Sigmoid colon (tissue), 6 donors: ENCODE measurements at regions not wholly inside any gene's neighbourhood (a gene's known extent, or its start where the extent isn't known, plus 50 kb on each side); places are given as distances from the start of the nearest gene placed in this dataset.
A peak's percentile ranks its signal among the peaks of the same experiment; 100 is the strongest.

Source experiments
- DNase-seq: peaks from one replicate; pipeline ENCODE4 v3.0.0-alpha.2; 2019
- H3K27ac ChIP-seq, 4 donors: fragments of 200-600 bp; sonication (generic); one replicate each; pipeline ENCODE4 v1.5.1; 2016 to 2019; ENCODE audit warnings: mild to moderate bottlenecking in 1 of 4
- H3K27me3 ChIP-seq, 3 donors: fragments of 200-600 bp; sonication (generic); one replicate each; pipeline ENCODE4 v1.5.1; 2019; ENCODE audit warnings: mild to moderate bottlenecking in 1 of 3
- H3K36me3 ChIP-seq, 4 donors: fragments of 200-600 bp; sonication (generic); one replicate each; pipeline ENCODE4 v1.5.1; 2016 to 2019
- H3K4me1 ChIP-seq, 4 donors: fragments of 200-600 bp; sonication (generic); one replicate each; pipeline ENCODE4 v1.5.1; 2017 to 2019
- H3K4me3 ChIP-seq, 4 donors: fragments of 200-600 bp; sonication (generic); one replicate each; pipeline ENCODE4 v1.5.1; 2017 to 2019; ENCODE audit warnings: mild to moderate bottlenecking in 2 of 4, moderate library complexity in 1 of 4
- H3K9me3 ChIP-seq, 4 donors: fragments of 200-600 bp in 3 of 4; sonication (generic) in 3 of 4; one replicate each; pipeline versions ENCODE4 v1.5.1 to v1.6.1; 2013 to 2019
- CTCF ChIP-seq, 4 experiments: fragments of 450-650 bp in 3 of 4; fragments of 200-600 bp in 1 of 4; IDR thresholded peaks; one replicate each; pipeline ENCODE4 v1.5.1; 2016 to 2019; ENCODE audit warnings: antibody characterized with exemption in 4 of 4, mild to moderate bottlenecking in 3 of 4, moderate library complexity in 2 of 4
- EP300 ChIP-seq, 4 donors: sonication (generic); formaldehyde crosslinking; IDR thresholded peaks; one replicate each; pipeline ENCODE4 v1.6.1; 2017; ENCODE audit warnings: antibody characterized with exemption in 4 of 4
- POLR2A ChIP-seq, 2 donors: fragments of 450-650 bp; IDR thresholded peaks; one replicate each; pipeline ENCODE4 v1.6.1; 2016; ENCODE audit warnings: antibody characterized with exemption in 2 of 2, mild to moderate bottlenecking in 2 of 2, moderate library complexity in 2 of 2
- POLR2AphosphoS5 ChIP-seq, 4 donors: sonication (generic); formaldehyde crosslinking; IDR thresholded peaks; one replicate each; pipeline ENCODE4 v1.6.1; 2017; ENCODE audit warnings: antibody characterized with exemption in 4 of 4
- WGBS, 2 donors: extraction: QIAGEN DNeasy Blood & Tissue Kit; methylation state at CpG; one replicate each; pipeline ENCODE4 v1.1.7; 2013; 5-methylcytosine and 5-hydroxymethylcytosine counted together
- intact Hi-C: fragments of 100-400 bp; cut with DNase I; formaldehyde crosslinking; loops from one replicate; pipeline ENCODE4 v1.15.1; 2023
- donor health status: healthy with polysubstance abuse.
- donor health status: healthy.

DNA sequence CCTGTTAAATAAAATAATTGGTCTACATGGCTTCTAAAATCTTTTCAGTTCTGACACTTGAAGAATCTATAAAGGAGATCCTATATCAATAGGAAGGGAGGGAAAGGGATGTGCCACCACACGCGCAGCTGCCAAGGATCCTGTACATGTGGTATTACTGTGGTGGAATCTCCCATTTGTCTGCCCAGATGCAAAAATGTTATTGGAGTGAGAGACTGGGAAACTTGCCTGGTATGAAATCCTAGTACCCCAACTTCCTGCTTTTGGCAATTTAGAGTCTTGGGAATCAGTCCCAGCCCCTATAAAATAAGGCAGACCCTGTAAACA is 81.9 kb upstream of the PICALM start:
- no peak for DNase-seq
- Histone ChIP-seq H3K9me3 (no peaks in the 10 kb centered on the region), H3K4me1 (peaks cover 0 to 36% (median 30%) of the 10 kb centered on the region in 4 donors), H3K36me3 (no peaks in the 10 kb centered on the region), H3K27ac (peak overlapping the region; percentile 71 to 79 (median 74)), H3K4me3 (no peak overlapping the region), H3K27me3 (no peaks in the 10 kb centered on the region)
- TF ChIP-seq POLR2A (IDR thresholded peaks at IDR 0.05) (no peak), CTCF (IDR thresholded peaks at IDR 0.05) (no peak), EP300 (IDR thresholded peaks at IDR 0.05) (no peak), POLR2AphosphoS5 (IDR thresholded peaks at IDR 0.05) (no peak)
- intact Hi-C loops, result no loop called here
- WGBS, 2 donors, result 65 to 95% methylated on average over 2 of the region's 2 CpGs

- no peaks in the 10 kb centered on the region for H3K27me3 ChIP-seq
- peak overlapping the region in 2 of 4 donors; percentile 77 to 79 for H3K27ac ChIP-seq
- intact Hi-C loops, result no loop called here
- H3K4me3 ChIP-seq, result no peak overlapping the region
- WGBS, 2 donors, result 75 to 83% methylated on average over 2 of the region's 2 CpGs
- no peak for TF ChIP-seq CTCF (IDR thresholded peaks at IDR 0.05)
- no peak for TF ChIP-seq POLR2A (IDR thresholded peaks at IDR 0.05)
- no peak for TF ChIP-seq POLR2AphosphoS5 (IDR thresholded peaks at IDR 0.05)
- no peak for TF ChIP-seq EP300 (IDR thresholded peaks at IDR 0.05)
- no peaks in the 10 kb centered on the region for H3K36me3 ChIP-seq
- no peak for DNase-seq
- peaks cover 0 to 36% (median 30%) of the 10 kb centered on the region in 4 donors for H3K4me1 ChIP-seq
- H3K9me3 ChIP-seq, result no peaks in the 10 kb centered on the region
These were observed 80.9 kb upstream of the PICALM start for GRCh38 chr11:86149792-86150191.

DNA sequence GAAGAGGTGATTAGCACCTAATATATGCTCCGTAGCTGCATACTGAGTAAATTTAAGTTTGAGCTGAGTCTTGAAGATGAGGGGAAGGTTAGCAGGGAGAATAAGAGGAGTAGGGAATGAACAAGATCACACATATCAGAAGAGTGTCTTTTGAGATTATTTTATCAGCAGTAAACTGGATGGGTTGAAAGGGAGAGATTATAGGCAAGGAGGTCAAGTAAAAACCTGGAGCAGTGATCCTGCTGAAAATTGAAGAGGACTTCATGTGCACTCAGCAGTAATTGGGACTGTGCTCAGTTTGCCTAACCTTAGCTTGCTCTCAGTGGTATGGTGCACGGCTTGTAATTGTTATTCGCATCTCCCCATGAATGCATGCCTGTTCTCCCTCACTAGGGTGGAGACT is 79.5 kb upstream of the PICALM start:
- no peak for TF ChIP-seq POLR2A (IDR thresholded peaks at IDR 0.05)
- no peak for TF ChIP-seq EP300 (IDR thresholded peaks at IDR 0.05)
- TF ChIP-seq CTCF (IDR thresholded peaks at IDR 0.05), result no peak
- Histone ChIP-seq H3K4me1 (peaks cover 0 to 36% (median 30%) of the 10 kb centered on the region in 4 donors), H3K36me3 (no peaks in the 10 kb centered on the region), H3K4me3 (no peak overlapping the region), H3K27ac (no peak overlapping the region), H3K9me3 (no peaks in the 10 kb centered on the region), H3K27me3 (no peaks in the 10 kb centered on the region)
- intact Hi-C loops, result no loop called here
- no peak for DNase-seq
- 94% methylated on average over 3 of the region's 3 CpGs for WGBS, 2 donors

DNA sequence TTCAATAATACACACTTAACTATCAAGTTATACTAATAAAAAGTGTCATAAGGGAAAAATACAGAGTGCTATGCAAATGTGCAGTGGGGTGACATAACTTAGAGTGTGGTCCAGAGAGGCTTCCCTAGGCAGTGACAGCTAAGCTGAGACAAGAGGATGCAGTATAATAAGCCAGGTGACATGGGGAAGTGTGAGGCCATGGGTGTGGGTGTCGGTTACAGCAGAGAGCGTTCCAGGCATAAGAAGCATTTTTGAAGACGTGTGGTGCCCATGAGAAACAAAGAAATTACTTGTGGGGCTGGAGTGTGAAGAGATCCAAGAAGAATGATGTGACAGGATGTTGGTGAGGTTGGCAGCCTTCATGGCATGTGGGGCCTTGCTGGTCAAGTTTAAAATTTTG is 78.1 kb upstream of the PICALM start:
- DNase-seq, result no peak
- no peaks in the 10 kb centered on the region for H3K36me3 ChIP-seq
- H3K27me3 ChIP-seq, result no peaks in the 10 kb centered on the region
- H3K9me3 ChIP-seq, result no peaks in the 10 kb centered on the region
- TF ChIP-seq POLR2A (IDR thresholded peaks at IDR 0.05), result no peak
- no peak for TF ChIP-seq EP300 (IDR thresholded peaks at IDR 0.05)
- TF ChIP-seq CTCF (IDR thresholded peaks at IDR 0.05), result no peak
- no peak for TF ChIP-seq POLR2AphosphoS5 (IDR thresholded peaks at IDR 0.05)
- WGBS, 2 donors, result 85 to 91% methylated on average over 3 of the region's 3 CpGs
- intact Hi-C loops, result no loop called here
- H3K27ac ChIP-seq, result no peak overlapping the region
- H3K4me3 ChIP-seq, result no peak overlapping the region
- peaks cover 0 to 25% (median 23%) of the 10 kb centered on the region in 4 donors for H3K4me1 ChIP-seq

GRCh38 chr11:86145439-86146156 is 76.7 kb upstream of the PICALM start:
- Histone ChIP-seq H3K9me3 (no peaks in the 10 kb centered on the region), H3K36me3 (no peaks in the 10 kb centered on the region), H3K4me3 (no peak overlapping the region), H3K27me3 (no peaks in the 10 kb centered on the region), H3K4me1 (peaks cover 0 to 11% (median 8%) of the 10 kb centered on the region in 4 donors), H3K27ac (no peak overlapping the region)
- no peak for DNase-seq
- intact Hi-C loops, result no loop called here
- WGBS, 2 donors, result 67 to 82% methylated on average over 5 of the region's 5 CpGs
- TF ChIP-seq POLR2A (IDR thresholded peaks at IDR 0.05), result no peak
